HG02852 (cell line): ENCODE measurements at regions not wholly inside any gene's neighbourhood (a gene's known extent, or its start where the extent isn't known, plus 50 kb on each side); places are given as distances from the start of the nearest gene placed in this dataset.

Experiments used
- ATAC-seq: cut with Tn5 transposase; IDR thresholded peaks from one replicate; pipeline ENCODE4 v1.9.1; 2021; ENCODE audit warnings: mild to moderate bottlenecking, moderate library complexity; ENCODE audit not compliant: unreplicated experiment

DNA sequence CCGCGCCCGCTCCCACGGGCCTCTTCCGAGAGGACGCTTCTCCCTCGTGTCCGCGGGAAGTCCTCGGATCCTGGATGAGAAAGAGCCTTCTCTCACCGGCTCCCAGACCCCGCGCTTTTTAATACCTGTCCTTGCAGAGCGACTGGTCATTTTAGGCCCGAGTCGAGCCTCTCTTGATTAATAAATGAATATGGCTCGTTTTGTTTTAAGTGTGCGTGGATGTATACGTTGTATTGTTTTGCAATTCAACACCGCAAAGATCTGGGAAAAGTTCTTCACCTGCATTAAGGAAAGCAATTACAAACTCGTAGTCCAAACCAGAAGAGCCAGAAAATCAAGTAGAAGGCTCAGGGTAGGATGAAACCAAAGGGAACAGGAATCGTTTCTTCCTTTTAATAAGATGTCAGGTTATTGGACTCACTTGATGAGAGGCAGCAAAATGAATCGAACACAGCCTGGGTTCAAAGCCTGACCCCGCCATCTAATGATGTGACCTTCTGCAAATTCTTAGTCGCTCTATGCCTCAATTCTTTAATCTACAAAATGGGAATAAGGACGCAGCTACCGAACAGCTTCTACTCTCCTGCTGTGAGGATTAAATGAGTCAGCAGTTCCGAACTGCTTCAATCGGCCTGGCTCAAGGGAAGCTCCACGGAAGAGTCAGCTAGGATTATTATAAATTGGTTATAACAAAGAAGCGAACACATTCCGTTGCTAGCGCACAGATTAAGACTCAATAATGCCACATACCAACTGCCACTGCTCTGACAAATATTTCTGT lies 277.8 kb upstream of the NEBL start:
- ATAC-seq: no peak

DNA sequence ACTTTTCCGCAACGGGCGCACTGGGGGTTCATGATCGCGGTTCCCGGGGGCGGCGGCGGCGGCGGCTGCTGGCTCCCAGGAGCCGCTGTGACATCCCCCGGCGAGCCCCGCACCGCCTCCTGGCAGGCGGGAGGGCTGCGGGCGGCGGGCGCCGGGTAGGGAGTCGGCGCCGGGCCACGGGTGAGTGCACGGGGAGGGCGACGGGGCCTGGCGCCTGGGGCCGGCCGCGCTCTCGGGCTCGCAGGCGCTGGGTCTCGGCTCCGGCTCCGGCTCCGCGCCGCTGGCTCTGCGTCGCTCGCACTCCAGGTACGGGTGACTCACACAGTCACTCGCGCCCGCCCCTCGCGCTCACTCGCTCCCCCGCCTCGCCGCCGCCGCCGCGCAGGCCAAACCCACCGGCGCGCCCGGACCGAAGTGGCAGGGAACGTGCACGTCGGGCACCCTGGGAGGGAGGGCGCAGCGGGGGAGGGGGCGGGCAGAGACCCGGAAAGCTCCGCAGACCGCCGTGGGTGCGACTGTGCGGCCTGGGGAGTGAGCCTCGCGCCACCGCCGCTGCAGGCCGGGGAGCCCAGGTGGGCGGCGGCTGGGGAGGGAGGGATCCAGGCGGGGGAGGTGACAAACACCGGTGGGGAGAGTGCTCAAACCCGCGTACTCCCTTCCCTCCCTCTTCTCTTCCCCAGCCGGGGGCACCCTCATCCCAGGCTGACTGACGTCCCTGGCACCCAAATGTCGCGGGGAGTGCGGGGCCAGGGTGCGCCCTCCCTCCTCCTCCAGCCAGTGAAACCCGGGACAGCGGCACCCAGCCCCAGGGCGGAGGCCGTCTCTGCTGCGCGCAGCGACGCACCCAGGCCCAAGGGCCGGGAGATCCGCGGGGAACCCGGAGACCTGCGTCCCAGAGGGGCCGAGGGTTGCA lies 276.9 kb upstream of the NEBL start:
- ATAC-seq: peak; percentile 50

DNA sequence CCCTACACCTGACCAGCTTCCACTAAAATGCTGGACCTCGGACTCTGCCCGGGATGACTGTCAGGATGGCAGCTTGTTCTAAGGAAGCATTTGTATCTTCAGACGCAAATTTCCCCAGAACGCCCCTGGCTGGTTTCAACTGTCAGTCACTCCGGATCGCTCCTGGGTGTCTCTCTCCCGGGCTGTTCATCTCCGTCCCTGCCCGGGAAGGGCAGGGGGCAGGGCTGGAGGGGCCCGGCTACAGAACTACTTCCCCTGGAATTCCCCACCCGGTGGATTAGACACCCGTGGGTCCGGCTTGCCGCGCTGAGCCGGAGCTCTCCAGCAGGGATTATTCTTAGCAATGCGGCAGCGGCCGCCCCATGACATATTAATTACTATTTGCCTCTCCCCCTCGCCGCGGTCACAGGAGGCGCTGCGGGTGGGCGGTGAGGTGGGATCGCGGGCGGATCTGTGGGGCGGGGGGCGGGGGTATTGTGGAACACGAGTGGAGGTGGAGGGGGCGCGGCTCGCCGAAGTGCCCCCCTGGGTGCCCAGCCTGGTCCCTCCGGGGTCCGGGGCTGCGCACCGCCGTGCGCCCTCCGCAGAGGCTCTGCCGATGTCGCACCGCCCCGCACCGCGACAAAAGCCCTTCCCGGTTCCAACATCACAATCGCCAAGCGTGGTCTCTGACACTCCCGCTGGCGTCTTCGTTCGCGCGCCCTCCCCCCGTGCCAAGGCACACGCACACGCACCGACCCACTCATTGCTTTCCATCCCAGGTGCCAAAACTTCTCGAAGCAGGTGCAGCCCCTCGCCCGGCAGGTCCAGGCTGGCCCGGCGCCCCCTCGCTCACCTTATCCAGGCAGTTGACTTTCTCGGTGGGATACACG lies 276.1 kb upstream of the NEBL start:
- ATAC-seq: no peak

DNA sequence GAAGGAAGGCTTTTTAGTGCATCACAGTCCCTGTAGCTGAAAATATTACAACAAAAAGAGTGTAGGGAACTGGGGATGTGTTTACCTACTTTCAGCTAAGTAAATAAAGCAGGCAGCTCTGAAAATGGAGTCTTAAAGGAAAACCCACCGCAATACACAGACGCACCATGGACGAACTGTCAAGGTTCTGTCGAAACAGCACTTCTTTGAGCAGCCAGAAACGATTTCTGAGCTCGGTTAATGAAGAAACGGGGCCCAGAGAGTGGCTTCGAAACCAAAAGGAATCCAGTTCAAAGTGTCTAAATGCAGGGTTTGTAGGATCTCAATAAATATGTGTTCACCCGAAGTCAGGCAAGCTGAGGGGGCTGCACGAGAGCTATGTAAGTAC lies 275.4 kb upstream of the NEBL start:
- ATAC-seq: no peak

DNA sequence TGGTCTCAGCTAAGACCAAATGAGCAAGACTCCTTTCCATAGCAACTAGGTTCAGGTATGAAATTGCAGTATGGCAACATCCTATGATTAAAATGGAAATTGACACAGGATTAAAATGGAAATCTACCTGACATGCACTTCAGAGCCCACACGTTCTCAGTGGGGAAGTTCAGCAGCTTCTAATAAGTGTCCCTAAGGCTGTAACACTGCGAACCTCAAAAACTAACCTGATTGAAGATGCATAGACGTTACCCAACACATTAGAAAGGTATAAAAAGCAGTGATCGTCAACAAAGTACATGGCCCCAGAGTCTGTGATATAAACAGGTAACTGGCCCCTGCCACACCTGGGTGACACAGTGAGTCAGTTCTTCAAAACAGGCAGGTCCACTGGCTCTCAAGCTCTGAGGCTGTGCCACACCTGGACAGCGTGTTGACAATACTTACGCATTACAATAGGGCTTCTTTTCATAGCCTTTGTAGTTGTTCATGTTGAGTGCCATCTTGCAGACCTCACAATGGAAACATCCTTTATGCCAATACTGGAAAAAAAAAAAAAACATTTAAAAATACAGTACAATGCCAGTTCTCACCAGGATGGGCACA lies 274.9 kb upstream of the NEBL start:
- no peak for ATAC-seq

DNA sequence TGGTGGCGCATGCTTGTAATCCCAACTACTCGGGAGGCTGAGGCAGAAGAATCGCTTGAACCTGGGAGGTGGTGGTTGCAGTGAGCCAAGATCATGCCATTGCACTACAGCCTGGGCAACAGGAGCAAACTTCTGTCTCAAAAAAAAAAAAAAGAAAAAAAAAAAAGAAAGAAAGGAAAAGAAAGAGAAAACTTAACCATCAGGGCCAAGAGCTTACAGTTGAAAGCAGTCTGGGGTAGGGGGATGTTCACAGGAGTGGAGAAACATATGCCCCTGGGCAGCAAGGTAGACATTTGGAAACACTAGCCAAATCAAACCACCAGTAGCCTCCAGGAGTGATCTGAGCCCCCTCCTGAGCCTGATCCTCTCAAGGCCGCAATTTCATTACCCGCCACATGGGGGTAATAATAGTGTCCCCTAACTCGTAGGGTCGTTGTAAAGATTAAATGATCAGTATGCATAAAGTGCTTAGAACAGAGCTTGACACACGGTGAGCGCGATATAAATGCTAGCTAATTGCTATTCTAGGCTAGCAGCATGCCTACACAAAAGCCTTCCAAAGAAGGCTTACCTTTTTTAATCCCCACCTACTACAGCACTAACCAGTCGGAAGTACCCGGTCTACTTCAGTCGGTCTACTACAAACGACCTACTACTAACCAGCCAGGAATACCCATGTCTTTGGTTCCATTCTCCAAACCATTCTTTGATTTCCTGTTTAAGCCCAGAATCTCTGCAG lies 274.3 kb upstream of the NEBL start:
- no peak for ATAC-seq

DNA sequence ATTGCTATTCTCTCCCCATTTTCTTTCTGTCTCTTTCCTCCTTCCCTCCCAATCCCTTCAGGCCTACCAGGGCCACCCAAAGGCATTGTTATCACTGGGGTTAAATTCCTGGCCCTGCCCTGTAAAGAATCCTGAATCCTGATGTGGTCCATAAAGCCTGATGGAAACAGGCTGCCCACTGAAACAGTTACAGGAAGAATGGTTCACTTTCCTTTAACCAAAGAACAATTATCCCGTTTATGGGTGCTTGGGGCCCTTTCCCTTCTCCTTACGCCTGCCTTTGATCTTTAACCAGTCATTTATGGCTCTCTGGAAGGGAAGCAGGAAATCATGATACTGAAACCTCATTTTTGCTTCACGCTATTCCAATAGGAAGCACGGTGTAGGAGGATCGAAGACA lies 273.1 kb upstream of the NEBL start:
- no peak for ATAC-seq

DNA sequence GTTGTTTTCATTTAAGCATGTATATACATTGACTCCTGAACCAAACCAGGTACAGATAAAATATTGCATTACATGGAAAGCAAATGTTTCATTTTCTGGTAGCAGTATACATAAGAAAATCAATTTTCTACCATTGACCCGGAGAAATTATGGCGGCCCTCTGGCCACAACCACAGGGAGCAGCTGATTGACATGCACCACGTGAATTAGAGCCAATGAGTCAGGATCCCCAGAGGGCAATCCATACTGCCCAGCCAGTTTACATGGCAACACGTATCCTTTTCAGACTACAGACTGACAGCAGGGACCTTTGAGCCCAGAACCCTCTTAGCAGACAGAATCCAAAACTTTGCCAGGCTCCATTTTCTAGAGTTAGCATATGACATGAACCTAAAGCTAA lies 272.2 kb upstream of the NEBL start:
- no peak for ATAC-seq

DNA sequence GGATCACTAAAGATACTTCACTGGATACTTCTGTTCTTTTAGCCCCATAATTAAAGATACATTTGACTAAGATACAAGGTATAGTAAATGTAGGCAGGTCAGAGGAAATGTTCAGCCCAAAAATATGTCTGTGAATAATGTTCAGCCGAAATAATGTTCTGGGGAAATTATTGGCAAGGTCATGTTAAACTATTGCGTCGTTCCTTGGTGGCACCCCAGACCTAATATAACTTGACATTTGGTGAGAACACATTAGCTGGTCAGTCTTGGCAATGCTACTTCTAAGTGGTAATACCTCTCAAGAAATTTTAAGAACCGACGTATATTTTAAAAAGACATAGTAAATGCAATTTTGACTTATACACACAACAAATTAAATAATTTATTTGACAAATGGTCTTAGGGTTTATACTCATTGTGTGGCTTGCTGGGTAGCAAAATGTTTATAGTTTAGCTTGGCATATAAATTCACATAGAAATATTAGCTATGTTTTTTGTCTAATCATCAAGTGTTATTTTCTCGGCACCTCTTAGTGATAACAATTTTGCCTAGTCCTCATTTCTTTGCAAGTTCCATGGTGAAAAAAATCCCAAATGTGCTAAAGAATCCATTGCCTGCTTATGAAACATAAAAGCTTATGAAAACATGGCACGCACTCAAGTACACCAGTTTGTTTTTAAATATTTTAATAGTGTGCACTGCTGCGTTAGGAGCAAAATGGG lies 270.3 kb upstream of the NEBL start:
- no peak for ATAC-seq

DNA sequence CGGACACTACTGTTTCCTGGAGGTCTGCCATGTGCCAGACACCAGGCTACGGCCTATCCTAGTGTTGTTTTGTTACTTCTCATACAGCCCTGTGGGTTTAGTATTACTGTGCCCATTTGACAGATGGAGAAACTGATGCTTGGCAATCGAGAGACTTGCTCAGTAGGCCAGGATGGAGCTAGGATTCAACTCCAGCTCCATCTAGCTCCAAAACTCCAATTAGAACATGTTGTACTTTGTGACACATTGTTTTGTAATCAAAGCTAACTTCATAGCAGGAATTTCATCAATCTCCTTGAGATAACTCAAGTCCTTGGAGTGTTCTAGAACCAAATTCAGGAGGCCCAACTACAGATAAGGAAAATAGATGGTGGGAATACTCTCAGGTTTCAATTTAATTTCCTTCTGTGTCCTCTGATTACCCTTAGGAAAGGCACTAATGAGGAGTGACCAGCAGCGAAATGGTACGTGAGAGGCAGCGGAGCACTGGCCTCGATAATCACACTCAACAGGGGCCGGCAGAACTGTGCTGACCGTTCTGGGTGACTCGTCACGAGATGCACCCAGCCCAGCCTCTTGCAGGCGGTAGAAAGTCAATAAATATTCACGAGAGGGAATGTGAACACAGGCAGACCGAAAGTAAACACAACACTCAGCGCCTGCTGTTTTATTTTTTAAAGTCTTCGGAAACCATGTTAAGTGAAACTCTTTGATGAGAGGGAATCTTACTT lies 269.6 kb upstream of the NEBL start:
- ATAC-seq: no peak

DNA sequence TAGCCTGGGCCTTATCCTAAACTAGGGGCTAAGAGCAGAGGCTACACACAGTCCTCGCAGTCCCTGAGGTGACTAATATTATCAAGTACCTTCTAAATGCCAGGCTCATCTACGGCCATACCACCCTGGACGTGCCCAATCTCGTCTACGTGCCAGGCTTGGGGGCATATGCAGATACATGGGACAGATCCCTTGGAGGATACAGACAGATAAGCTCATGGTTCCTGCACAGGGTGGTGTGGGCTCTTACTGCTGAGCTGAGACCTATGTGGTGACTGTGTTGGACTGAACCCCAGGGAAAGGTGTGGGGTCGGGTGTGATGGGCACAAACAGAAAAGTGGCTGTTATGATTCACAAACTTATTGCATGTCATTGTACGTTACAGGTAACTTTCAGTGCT lies 268.4 kb upstream of the NEBL start:
- no peak for ATAC-seq

DNA sequence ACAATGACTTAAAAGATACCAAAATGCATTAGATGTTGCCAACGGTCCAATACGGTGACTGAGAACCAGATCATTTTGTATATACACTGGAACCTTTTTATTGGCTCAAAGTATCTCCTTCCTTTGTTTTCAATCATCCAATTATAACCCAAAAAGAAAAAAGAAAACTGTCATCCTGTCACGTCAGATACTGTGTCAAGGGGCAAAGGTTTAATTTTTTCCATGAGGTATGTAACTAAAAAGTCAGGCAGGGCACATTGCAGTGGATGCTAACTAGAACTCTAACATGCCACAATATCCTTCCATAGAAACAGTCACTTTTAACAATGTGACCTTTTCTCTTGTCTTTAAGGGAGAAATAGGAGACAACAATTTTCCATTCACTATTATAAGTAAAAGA lies 267.6 kb upstream of the NEBL start:
- no peak for ATAC-seq

DNA sequence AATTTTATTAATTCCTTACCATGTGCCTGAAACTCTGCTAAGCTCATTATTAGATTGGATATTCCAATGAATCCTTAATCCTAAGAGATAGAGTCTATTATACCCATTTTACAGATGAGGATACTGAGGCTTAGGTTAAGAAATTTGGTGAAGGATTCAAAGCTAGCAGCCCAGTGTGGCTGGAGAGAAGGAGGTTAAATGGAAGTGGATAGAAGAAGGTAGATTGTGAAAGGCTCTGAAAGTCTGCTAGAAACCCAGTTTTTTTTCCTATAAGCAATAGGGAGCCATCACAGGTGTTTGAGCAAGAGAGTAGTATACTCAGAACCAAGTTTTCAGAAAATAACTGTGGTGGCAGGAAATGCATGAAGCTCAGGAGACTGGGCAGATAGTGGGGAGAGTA lies 265.8 kb upstream of the NEBL start:
- ATAC-seq: no peak

DNA sequence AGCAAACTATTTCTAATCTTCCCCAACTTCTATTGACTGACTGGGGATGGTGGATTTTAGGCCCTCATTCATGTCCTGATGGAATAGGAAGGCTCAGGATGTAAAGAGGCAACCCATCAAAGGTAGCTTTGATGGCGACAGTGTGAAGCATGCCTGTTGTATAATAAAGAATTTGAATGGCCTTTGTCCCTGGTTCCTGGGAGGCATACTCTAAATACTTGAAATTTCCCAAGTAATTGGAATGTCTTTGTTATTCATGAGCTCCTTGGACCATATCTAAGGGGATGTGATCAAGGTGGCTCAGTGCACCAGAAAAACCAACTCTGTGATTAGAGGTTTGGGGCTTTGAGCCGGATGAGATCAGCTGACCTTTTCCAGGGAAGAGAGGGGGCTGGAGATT lies 264.5 kb upstream of the NEBL start:
- no peak for ATAC-seq

DNA sequence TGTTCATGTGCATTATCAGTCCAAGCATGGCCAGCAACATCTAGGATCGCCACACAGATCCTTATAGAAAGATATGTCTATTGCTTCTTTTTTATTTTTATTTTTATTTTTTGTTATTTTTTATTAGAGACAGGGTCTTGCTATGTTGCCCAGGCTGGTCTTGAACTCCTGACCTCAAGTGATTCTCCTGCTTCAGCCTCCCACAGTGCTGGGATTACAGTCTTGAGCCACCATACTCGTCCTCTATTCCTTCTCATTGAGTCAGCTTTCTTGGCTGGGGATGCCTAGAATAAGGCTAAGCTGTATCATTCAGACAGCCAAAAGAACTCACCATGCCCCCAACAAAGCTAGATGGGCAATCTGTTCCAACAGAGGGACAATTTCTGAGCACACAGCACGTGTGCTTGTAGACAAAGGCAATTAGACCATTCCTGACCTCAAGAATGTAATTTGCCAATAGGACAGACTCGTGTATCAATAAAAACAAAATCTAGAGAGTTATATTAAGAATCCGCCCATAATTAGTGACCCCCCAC lies 264.0 kb upstream of the NEBL start:
- no peak for ATAC-seq

DNA sequence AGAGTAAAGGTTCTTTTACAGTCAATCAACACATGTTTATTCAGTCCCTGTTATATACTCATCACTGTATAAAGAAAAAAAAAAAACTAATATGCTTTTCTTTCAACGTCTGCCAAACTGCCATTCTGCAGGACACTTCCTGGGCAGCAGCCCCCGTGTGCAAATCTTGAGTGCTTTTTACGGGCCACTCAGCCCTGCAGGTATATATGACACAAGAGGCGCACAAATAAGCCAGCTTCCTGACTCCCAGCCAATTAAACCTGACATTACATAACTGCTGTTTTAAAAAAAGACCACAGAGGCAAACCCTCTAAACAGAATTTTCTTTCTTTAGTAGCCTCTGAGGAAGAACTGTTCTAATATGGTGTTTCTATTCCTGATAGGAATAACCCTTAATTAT lies 263.0 kb upstream of the NEBL start:
- no peak for ATAC-seq

DNA sequence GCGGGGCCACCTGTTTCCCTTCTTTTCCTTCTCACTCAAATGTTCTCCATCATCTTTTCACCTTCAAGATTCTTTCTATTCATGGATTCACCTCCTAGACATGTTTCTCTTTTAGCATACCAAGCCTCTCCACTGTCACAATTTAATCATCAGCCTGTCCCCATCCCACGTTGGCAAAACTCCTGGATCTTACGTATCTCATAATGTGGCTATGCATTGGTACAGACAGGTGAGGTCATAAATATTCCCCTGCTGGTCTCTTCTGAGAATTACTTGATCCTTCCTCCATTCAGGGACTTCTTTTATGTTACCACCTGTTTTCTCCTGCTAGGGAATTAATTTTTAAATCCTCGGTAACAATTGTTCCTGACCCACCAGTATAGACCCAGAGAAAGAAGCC lies 262.6 kb upstream of the NEBL start:
- ATAC-seq: no peak

DNA sequence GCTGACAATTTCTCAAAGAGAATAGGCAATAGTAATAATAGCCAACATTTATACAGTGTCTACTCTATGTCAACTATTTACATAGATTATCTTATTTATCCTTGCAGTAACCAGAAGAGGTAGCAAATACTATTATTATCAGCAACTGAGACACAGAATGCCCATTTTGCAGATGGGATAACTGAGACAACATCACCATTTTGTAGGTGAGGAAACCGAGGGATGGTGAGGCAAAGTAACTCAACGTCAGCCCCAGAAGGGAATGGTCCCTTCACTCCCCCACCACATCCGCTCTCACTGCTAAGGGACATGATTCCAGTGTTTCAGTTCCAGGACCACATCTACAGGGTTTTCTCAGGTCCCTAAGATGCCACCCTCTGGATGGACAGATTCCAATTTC lies 261.2 kb upstream of the NEBL start:
- no peak for ATAC-seq

DNA sequence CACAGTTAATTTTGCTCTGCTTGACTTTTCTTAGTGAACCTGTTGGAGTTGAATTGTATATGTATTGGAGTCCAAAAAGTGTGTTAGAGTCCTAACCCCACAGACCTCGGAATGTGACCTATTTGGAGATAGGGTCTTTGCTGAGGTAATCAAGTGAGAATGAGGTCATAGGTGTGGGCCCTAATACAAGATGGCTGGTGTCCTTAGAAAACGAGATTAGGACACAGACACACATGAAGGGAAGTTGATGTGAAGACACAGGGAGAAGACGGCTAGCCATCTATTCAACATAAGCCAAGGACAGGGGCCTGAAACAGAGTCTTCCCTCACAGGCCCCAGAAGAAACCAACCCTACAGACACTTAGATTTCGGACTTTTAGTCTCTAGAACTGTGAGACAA lies 260.6 kb upstream of the NEBL start:
- no peak for ATAC-seq
